ENCODE measurements at regions not wholly inside any gene's neighbourhood (a gene's known extent, or its start where the extent isn't known, plus 50 kb on each side); places are given as distances from the start of the nearest gene placed in this dataset.

- TF ChIP-seq CREB1 (IDR thresholded peaks at IDR 0.05; ENCODE audit: low read depth) (no peak), EP300 (IDR thresholded peaks at IDR 0.05; ENCODE audit: borderline replicate concordance) (no peak), TAF1 (IDR thresholded peaks at IDR 0.05; ENCODE audit: low read depth) (no peak), MAX (IDR thresholded peaks at IDR 0.05) (no peak), YY1 (IDR thresholded peaks at IDR 0.05; ENCODE audit: low read depth) (no peak), TEAD4 (IDR thresholded peaks at IDR 0.05) (no peak), REST (IDR thresholded peaks at IDR 0.05; ENCODE audit: low read depth) (no peak)
Measured at GRCh38 chr6:48754641-48755040, 643.6 kb upstream of the PTCHD4 start.

Data from Ishikawa (cell line).